ENCODE measurements at regions not wholly inside any gene's neighbourhood (a gene's known extent, or its start where the extent isn't known, plus 50 kb on each side); places are given as distances from the start of the nearest gene placed in this dataset.
A peak's percentile ranks its signal among the peaks of the same experiment; 100 is the strongest.

- TF ChIP-seq CTCF (IDR thresholded peaks at IDR 0.05): no peak
- 75 to 89% (median 80%) methylated on average over 3 of the region's 3 CpGs for WGBS, 3 donors
- no peak for ATAC-seq
- Histone ChIP-seq H3K36me3 (ENCODE audit: insufficient read depth in 1 of 2, low read depth in 1 of 2) (no peaks in the 10 kb centered on the region), H3K27me3 (ENCODE audit: insufficient read depth in 3 of 3, low read length in 2 of 3) (no peaks in the 10 kb centered on the region), H3K27ac (no peak overlapping the region), H3K4me3 (no peak overlapping the region), H3K9me3 (peaks cover 23% of the 10 kb centered on the region), H3K4me1 (no peaks in the 10 kb centered on the region)
- intact Hi-C loops (cut with DNase I): no loop called here
- no peak for DNase-seq
Measured at GRCh38 chr6:102197211-102197610, 803.7 kb downstream of the GRIK2 start.

DNA sequence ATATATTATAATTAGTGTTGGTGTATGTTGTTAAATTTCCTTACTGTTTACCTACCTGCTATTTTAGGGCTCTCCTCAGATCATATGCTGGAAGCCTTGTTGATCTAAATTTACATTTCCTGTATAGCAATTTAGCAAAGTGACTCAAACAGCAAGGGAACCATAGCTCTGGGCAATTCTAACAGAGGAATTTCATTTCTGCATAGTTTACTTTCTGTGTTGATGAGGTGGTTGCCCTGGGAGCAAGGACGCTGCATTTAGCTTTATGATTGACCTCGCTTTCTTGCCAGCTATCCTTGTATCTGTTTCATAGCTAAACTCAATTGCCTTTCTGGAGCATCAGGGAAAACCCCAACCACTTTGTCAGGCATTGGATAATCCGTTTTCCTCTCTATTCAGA is 810.8 kb downstream of the GRIK2 start:
- no peak overlapping the region for H3K4me3 ChIP-seq
- DNase-seq: no peak
- H3K9me3 ChIP-seq: no peaks in the 10 kb centered on the region
- H3K27me3 ChIP-seq (ENCODE audit: insufficient read depth in 3 of 3, low read length in 2 of 3): no peaks in the 10 kb centered on the region
- no peak for TF ChIP-seq CTCF (IDR thresholded peaks at IDR 0.05)
- no peaks in the 10 kb centered on the region for H3K4me1 ChIP-seq
- intact Hi-C loops (cut with DNase I): no loop called here
- H3K27ac ChIP-seq: no peak overlapping the region
- WGBS, 3 donors: 51 to 61% (median 59%) methylated on average over 3 of the region's 3 CpGs
- no peak for ATAC-seq
- no peaks in the 10 kb centered on the region for H3K36me3 ChIP-seq (ENCODE audit: insufficient read depth in 1 of 2, low read depth in 1 of 2)

DNA sequence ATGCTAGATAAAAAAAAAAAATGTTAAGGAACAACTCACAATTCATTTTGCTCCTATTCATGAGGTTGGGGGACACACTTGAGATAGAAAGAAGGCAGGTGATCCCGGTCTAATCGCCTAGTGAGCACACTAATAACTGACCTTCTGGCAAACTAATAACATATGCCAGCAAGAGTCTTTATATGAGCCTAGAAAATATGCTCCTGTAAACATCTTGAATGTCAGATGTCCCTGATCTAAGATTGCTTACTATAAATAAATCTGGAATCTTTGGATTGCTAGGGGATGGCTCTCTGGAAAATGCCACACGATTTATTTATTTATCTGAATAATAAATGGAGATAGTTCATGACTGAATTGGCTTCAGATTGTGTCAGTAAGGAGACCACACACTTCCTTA is 821.9 kb downstream of the GRIK2 start:
- peak in 2 of 4 donors; percentile 46 to 72 for ATAC-seq

DNA sequence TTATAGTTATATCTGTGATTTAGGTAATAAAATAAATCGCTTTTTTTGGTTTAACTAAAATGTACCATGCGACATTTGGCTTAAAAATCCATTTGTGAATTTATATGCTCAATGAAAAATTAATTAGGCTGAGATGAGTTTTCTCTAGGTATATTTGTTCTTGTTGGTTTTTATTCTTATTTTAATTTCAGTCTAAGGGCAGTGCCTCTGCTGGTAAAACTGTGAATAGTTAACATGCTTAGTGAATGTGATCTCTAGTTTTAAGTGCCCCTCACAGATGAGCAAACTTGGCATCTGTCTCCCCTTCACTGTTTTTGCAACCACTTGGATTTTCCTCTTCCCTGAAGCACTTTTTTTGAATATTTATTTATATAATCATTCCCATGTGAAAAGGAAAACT is 822.7 kb downstream of the GRIK2 start:
- WGBS, 3 donors: 85 to 94% (median 92%) methylated on average over 2 of the region's 2 CpGs
- intact Hi-C loops (cut with DNase I): no loop called here
- no peaks in the 10 kb centered on the region for H3K27me3 ChIP-seq (ENCODE audit: insufficient read depth in 3 of 3, low read length in 2 of 3)
- TF ChIP-seq CTCF (IDR thresholded peaks at IDR 0.05): no peak
- ATAC-seq (no peak), DNase-seq (no peak)
- no peak overlapping the region for H3K4me3 ChIP-seq
- no peaks in the 10 kb centered on the region for H3K4me1 ChIP-seq
- H3K36me3 ChIP-seq (ENCODE audit: insufficient read depth in 1 of 2, low read depth in 1 of 2): no peaks in the 10 kb centered on the region
- no peak overlapping the region for H3K27ac ChIP-seq
- H3K9me3 ChIP-seq: no peaks in the 10 kb centered on the region

More for the DNA sequence above, 821.9 kb downstream of the GRIK2 start:
- intact Hi-C loops (cut with DNase I): no loop called here
- no peak for DNase-seq
- whole genome bisulfite sequencing, 3 donors: 22 to 84% (median 42%) methylated on average over 3 of the region's 3 CpGs
- no peaks in the 10 kb centered on the region for H3K27me3 ChIP-seq (ENCODE audit: insufficient read depth in 3 of 3, low read length in 2 of 3)
- H3K9me3 ChIP-seq: no peaks in the 10 kb centered on the region
- peak overlapping the region; percentile 55 for H3K4me3 ChIP-seq
- no peak for TF ChIP-seq CTCF (IDR thresholded peaks at IDR 0.05)
- peak overlapping the region; percentile 62 for H3K27ac ChIP-seq
- no peaks in the 10 kb centered on the region for H3K36me3 ChIP-seq (ENCODE audit: insufficient read depth in 1 of 2, low read depth in 1 of 2)
- no peaks in the 10 kb centered on the region for H3K4me1 ChIP-seq

DNA sequence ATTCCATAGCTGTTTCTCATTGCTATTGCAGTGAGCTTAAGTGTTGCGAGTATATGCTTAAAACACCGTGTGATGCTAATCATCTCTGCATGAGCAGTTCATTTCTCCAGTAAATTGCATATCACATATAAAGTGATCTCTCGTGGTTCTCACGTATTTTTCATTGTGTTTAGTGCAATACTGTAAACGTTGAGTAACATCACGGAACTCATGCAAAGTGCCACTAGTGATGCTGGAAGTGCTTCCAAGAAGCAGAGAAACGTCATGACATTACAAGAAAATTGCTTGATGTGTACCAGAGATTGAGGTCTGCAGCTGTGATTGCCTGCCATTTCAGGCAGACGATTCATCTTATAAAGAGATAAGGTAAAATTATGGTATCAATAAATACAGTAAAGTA is 830.4 kb downstream of the GRIK2 start:
- Histone ChIP-seq H3K36me3 (ENCODE audit: insufficient read depth in 1 of 2, low read depth in 1 of 2) (no peaks in the 10 kb centered on the region), H3K9me3 (no peaks in the 10 kb centered on the region), H3K27ac (no peak overlapping the region), H3K4me1 (no peaks in the 10 kb centered on the region), H3K4me3 (no peak overlapping the region), H3K27me3 (ENCODE audit: insufficient read depth in 3 of 3, low read length in 2 of 3) (no peaks in the 10 kb centered on the region)
- intact Hi-C loops (cut with DNase I): no loop called here
- WGBS, 3 donors: 74 to 85% (median 79%) methylated on average over 8 of the region's 8 CpGs
- DNase-seq: no peak
- ATAC-seq: no peak
- TF ChIP-seq CTCF (IDR thresholded peaks at IDR 0.05): no peak

All from psoas muscle (tissue), 7 donors.